ENCODE measurements at regions not wholly inside any gene's neighbourhood (a gene's known extent, or its start where the extent isn't known, plus 50 kb on each side); places are given as distances from the start of the nearest gene placed in this dataset.

DNA sequence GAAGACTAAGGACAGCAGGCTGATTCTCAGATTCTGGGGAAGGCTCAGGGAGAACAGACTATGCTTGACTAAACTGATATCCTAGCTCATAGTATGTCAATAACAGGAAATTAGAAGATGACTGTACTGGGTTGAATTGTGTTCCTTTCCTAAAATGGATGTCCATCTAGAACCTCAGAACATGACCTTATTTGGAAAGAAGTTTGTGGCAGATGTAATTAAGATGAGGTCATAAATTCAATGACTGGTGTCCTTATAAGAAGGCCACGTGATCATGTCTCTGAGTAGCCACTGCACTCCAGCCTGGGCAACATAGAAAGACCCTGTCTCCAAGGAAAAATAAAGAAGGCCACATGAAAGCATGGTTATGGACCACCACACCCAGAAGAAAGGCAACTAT is 113.9 kb upstream of the STMND1 start:
- no peak for FAIRE-seq
- no peak overlapping the region for H3K27ac ChIP-seq
- H3K4me1 ChIP-seq: no peaks in the 10 kb centered on the region
- no peak for ATAC-seq
- CTCF ChIA-PET: interaction anchor here (0.6 to 2.8 kb wide), 3 partner anchors 23 to 733 kb away, joined by 3 to 7 read pairs (median 3); no protein-coding TSS in a partner anchor
- peaks cover 8% of the 10 kb centered on the region; the same call in 1 of the 3 replicates for H3K9me3 ChIP-seq
- WGBS (ENCODE audit: missing lambda C conversion rate): 0% methylated on average over 1 of the region's 1 CpG
- POLR2A ChIA-PET: no interaction called here
- H3K4me3 ChIP-seq: no peak overlapping the region
- H3K4me2 ChIP-seq: no peak overlapping the region
- TF ChIP-seq USF2 (IDR thresholded peaks at IDR 0.05) (0 out of 2 replicates have a peak, but pooled peaks have one; percentile 18), JUNB (IDR thresholded peaks at IDR 0.05) (no peak)
- no peak for DNase-seq (ENCODE audit: low read depth in 1 of 2, low spot score in 1 of 2)

- Histone ChIP-seq H3K4me3 (no peak overlapping the region), H3K9me3 (peaks cover 8% of the 10 kb centered on the region; the same call in 1 of the 3 replicates), H3K27ac (no peak overlapping the region), H3K4me1 (no peaks in the 10 kb centered on the region), H3K4me2 (no peak overlapping the region)
- ChIA-PET CTCF (interaction anchor here (0.6 kb wide), 1 partner anchor 1275 kb away, joined by 3 read pairs; no protein-coding TSS in a partner anchor), POLR2A (no interaction called here)
- TF ChIP-seq RARB (CRISPR knock-in tag; IDR thresholded peaks at IDR 0.05) (no peak), USF2 (IDR thresholded peaks at IDR 0.05) (no peak), TP53 (CRISPR knock-in tag; IDR thresholded peaks at IDR 0.05) (no peak)
- TF ChIP-seq, protein P1, sequence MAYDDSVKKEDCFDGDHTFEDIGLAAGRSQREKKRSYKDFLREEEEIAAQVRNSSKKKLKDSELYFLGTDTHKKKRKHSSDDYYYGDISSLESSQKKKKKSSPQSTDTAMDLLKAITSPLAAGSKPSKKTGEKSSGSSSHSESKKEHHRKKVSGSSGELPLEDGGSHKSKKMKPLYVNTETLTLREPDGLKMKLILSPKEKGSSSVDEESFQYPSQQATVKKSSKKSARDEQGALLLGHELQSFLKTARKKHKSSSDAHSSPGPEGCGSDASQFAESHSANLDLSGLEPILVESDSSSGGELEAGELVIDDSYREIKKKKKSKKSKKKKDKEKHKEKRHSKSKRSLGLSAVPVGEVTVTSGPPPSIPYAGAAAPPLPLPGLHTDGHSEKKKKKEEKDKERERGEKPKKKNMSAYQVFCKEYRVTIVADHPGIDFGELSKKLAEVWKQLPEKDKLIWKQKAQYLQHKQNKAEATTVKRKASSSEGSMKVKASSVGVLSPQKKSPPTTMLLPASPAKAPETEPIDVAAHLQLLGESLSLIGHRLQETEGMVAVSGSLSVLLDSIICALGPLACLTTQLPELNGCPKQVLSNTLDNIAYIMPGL (CRISPR knock-in tag; IDR thresholded peaks at IDR 0.05; ENCODE audit: borderline replicate concordance): no peak
- WGBS (ENCODE audit: missing lambda C conversion rate): 40% methylated on average over 10 of the region's 10 CpGs
- FAIRE-seq (no peak), DNase-seq (ENCODE audit: low read depth in 1 of 2, low spot score in 1 of 2) (no peak), ATAC-seq (no peak)
Measured at GRCh38 chr6:16985513-16986284, 116.2 kb upstream of the STMND1 start.

- TF ChIP-seq SMC3 (IDR thresholded peaks at IDR 0.05) (no peak), CHD4 (IDR thresholded peaks at IDR 0.05; ENCODE audit: borderline replicate concordance) (no peak), ATOH8 (CRISPR knock-in tag; IDR thresholded peaks at IDR 0.05; ENCODE audit: low read depth) (no peak), SREBF2 (IDR thresholded peaks at IDR 0.05) (no peak), MAX (IDR thresholded peaks at IDR 0.05) (no peak), ZFP36 (IDR thresholded peaks at IDR 0.05; ENCODE audit: borderline replicate concordance, partially characterized antibody) (no peak)
- TF ChIP-seq, protein P2, sequence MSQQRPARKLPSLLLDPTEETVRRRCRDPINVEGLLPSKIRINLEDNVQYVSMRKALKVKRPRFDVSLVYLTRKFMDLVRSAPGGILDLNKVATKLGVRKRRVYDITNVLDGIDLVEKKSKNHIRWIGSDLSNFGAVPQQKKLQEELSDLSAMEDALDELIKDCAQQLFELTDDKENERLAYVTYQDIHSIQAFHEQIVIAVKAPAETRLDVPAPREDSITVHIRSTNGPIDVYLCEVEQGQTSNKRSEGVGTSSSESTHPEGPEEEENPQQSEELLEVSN (IDR thresholded peaks at IDR 0.05; ENCODE audit: borderline replicate concordance, low read depth): no peak
- FAIRE-seq (no peak), ATAC-seq (no peak), DNase-seq (ENCODE audit: low read depth in 1 of 2, low spot score in 1 of 2) (no peak)
- Histone ChIP-seq H3K27ac (no peak overlapping the region), H3K9me3 (no peaks in the 10 kb centered on the region), H3K4me1 (no peaks in the 10 kb centered on the region), H3K4me2 (no peak overlapping the region), H3K4me3 (no peak overlapping the region)
- ChIA-PET POLR2A (no interaction called here), CTCF (interaction anchor here (0.7 to 1.6 kb wide), 2 partner anchors 19 to 24 kb away, joined by 3 to 4 read pairs; no protein-coding TSS in a partner anchor)
- 41% methylated on average over 3 of the region's 3 CpGs for WGBS (ENCODE audit: missing lambda C conversion rate)
Measured at GRCh38 chr6:16982807-16983206, 119.0 kb upstream of the STMND1 start.
